ACC112 (cell line): ENCODE measurements at regions not wholly inside any gene's neighbourhood (a gene's known extent, or its start where the extent isn't known, plus 50 kb on each side); places are given as distances from the start of the nearest gene placed in this dataset.
"Not testable (repeated sequence)": the region's sequence is repeated elsewhere in the genome, so short reads cannot be mapped to it uniquely, and the experiment has no call there.

Source experiments
- H2AFZ ChIP-seq: fragments of 200-600 bp; sonication (generic); one replicate; pipeline ENCODE4 v1.6.0; 2017; ENCODE audit warnings: antibody characterized with exemption, low read length; ENCODE audit not compliant: unreplicated experiment
- H3K27ac ChIP-seq: fragments of 200-600 bp; sonication (generic); 2 replicates; pipeline ENCODE4 v1.5.1; 2014; ENCODE audit warnings: low read depth, mild to moderate bottlenecking, antibody characterized with exemption, low read length, moderate library complexity
- H3K27me3 ChIP-seq: fragments of 200-600 bp; sonication (generic); 2 replicates; pipeline ENCODE4 v1.6.1; 2014; ENCODE audit warnings: mild to moderate bottlenecking, antibody characterized with exemption, low read length, moderate library complexity, mixed read lengths; ENCODE audit not compliant: insufficient read depth
- H3K36me3 ChIP-seq: fragments of 200-600 bp; sonication (generic); 2 replicates; pipeline ENCODE4 v1.6.1; 2016; ENCODE audit warnings: mild to moderate bottlenecking, antibody characterized with exemption, low read length, moderate library complexity, mixed read lengths; ENCODE audit not compliant: insufficient read depth
- H3K4me1 ChIP-seq: fragments of 200-600 bp; sonication (generic); one replicate; pipeline ENCODE4 v1.6.1; 2016; ENCODE audit warnings: low read length, mixed read lengths; ENCODE audit not compliant: insufficient read depth, unreplicated experiment, control insufficient read depth
- H3K4me3 ChIP-seq: fragments of 200-600 bp; sonication (generic); 2 replicates; pipeline ENCODE4 v1.5.1; 2014; ENCODE audit warnings: mild to moderate bottlenecking, low read depth, low read length
- H3K79me2 ChIP-seq: fragments of 200-600 bp; sonication (generic); one replicate; pipeline ENCODE4 v1.6.0; 2016; ENCODE audit warnings: low read length; ENCODE audit not compliant: control insufficient read depth, unreplicated experiment, insufficient read depth

DNA sequence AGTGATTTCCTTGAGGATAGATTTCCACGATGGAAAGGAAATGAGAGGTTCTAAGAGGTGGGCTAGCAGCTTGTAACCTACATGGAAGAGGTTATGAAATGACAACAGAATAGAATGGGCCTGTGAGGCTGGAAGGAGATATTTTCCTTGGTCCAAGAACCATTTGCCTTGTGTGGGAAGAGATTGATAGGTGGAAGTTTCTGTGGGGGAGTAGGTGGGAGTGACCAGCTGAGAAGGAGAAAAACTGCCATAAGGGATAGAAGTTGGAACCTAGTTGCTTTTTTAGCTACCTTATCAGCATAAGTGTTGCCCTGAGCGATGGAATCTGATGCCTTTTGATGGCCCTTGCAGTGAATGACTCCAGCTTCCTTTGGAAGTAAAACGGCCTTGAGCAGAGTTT, 60.4 kb upstream of the NAA35 start:
- H3K27ac ChIP-seq, H2AFZ ChIP-seq, H3K79me2 ChIP-seq, H3K27me3 ChIP-seq, H3K4me3 ChIP-seq, H3K36me3 ChIP-seq, H3K4me1 ChIP-seq: not testable (repeated sequence)

DNA sequence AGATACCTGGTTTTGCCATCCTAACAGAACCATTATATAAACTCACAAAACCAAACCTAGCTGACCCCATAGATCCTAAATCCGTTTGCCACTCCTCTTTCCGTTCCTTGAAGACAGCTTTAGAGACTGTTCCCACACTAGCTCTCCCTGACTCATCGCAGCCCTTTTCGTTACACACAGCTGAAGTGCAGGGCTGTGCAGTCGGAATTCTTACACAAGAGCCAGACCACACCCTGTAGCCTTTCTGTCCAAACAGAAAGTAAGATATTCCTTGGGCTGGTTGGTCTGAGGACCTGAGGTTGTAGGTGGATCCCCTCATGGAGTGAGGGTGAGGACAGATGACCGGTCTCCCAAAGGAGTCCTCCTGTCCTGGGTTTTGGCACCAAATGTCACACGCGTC, 56.7 kb upstream of the NAA35 start:
- H3K27me3 ChIP-seq: no peaks in the 10 kb centered on the region
- no peaks in the 10 kb centered on the region for H3K36me3 ChIP-seq
- no peak overlapping the region for H3K27ac ChIP-seq
- H2AFZ ChIP-seq: no peak overlapping the region
- H3K4me1 ChIP-seq: no peaks in the 10 kb centered on the region
- H3K4me3 ChIP-seq: no peak overlapping the region
- no peaks in the 10 kb centered on the region for H3K79me2 ChIP-seq

DNA sequence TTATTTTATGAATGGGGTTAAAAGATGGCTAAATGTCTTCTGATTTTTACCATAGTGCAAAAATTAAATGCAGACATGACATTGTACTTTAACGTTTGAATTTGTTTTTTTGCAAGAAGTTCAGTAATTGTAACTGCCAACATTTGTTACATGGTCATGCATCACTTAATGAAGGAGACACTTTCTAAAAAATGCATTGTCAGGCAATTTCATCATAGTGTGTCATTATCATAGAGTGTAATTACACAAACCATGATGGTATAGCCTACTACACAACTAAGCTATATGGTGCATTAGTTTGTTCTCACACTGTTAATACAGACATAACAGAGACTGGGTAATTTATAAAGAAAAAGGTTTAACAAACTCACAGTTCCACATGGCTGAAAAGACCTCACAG, 50.0 kb upstream of the NAA35 start:
- Histone ChIP-seq H2AFZ (no peak overlapping the region), H3K4me1 (no peaks in the 10 kb centered on the region), H3K27me3 (peaks cover 10% of the 10 kb centered on the region; the same call in 1 of the 2 replicates), H3K4me3 (no peak overlapping the region), H3K27ac (no peak overlapping the region), H3K79me2 (no peaks in the 10 kb centered on the region), H3K36me3 (no peaks in the 10 kb centered on the region)
